AG04450 (cell line): ENCODE measurements at regions not wholly inside any gene's neighbourhood (a gene's known extent, or its start where the extent isn't known, plus 50 kb on each side); places are given as distances from the start of the nearest gene placed in this dataset.
"Not testable (repeated sequence)": the region's sequence is repeated elsewhere in the genome, so short reads cannot be mapped to it uniquely, and the experiment has no call there.

Source experiments
- CTCF ChIA-PET: fragments of 300-600, 350-600 bp; formaldehyde crosslinking; extraction: SDS; loops from one replicate; lab custom pipeline; 2022; ENCODE audit warnings: antibody characterized with exemption, inconsistent platforms; lab: Charles Lee
- POLR2A ChIA-PET: fragments of 350-600 bp; formaldehyde crosslinking; extraction: SDS; loops from one replicate; lab custom pipeline; 2021; ENCODE audit warnings: antibody characterized with exemption, inconsistent platforms; lab: Yijun Ruan, JAX
- DNase-seq: peaks from one replicate; pipeline ENCODE4 v3.0.0-alpha.2; 2011; ENCODE audit warnings: low read depth, low spot score
- H3K27ac ChIP-seq: one replicate; pipeline ENCODE4 v1.5.1; 2012; ENCODE audit warnings: low read depth, low read length, control low read depth
- H3K27me3 ChIP-seq: one replicate; pipeline ENCODE4 v1.6.0; 2012; ENCODE audit warnings: low read length; ENCODE audit not compliant: control insufficient read depth, insufficient read depth
- H3K4me3 ChIP-seq: 2 replicates; pipeline ENCODE4 v1.5.1; 2011; ENCODE audit warnings: mild to moderate bottlenecking, low read depth, low read length, control low read depth
- H3K9me3 ChIP-seq: 2 replicates; pipeline ENCODE4 v1.5.1; 2012; ENCODE audit warnings: low read length; ENCODE audit not compliant: control insufficient read depth, insufficient read depth
- TF ChIP-seq, protein P1 (sequence below): IDR thresholded peaks from 2 replicates; pipeline ENCODE4 v1.5.1; 2011; ENCODE audit warnings: low read depth, low read length, control low read depth, inconsistent platforms

GRCh38 chr7:89826557-89826956, 327.7 kb upstream of the STEAP1 start:
- Histone ChIP-seq H3K9me3 (peaks cover 7% of the 10 kb centered on the region; the same call in 1 of the 2 replicates), H3K27me3 (no peaks in the 10 kb centered on the region), H3K4me3 (no peak overlapping the region), H3K27ac (no peak overlapping the region)
- no peak for DNase-seq
- TF ChIP-seq, protein P1, sequence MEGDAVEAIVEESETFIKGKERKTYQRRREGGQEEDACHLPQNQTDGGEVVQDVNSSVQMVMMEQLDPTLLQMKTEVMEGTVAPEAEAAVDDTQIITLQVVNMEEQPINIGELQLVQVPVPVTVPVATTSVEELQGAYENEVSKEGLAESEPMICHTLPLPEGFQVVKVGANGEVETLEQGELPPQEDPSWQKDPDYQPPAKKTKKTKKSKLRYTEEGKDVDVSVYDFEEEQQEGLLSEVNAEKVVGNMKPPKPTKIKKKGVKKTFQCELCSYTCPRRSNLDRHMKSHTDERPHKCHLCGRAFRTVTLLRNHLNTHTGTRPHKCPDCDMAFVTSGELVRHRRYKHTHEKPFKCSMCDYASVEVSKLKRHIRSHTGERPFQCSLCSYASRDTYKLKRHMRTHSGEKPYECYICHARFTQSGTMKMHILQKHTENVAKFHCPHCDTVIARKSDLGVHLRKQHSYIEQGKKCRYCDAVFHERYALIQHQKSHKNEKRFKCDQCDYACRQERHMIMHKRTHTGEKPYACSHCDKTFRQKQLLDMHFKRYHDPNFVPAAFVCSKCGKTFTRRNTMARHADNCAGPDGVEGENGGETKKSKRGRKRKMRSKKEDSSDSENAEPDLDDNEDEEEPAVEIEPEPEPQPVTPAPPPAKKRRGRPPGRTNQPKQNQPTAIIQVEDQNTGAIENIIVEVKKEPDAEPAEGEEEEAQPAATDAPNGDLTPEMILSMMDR, result no peak
- ChIA-PET CTCF (no interaction called here), POLR2A (no interaction called here)

GRCh38 chr7:89837515-89837914, 316.8 kb upstream of the STEAP1 start:
- POLR2A ChIA-PET, result no interaction called here
- Histone ChIP-seq H3K9me3 (peaks cover 5% of the 10 kb centered on the region; the same call in 1 of the 2 replicates), H3K27me3 (no peaks in the 10 kb centered on the region), H3K27ac (no peak overlapping the region), H3K4me3 (no peak overlapping the region)
- DNase-seq, result no peak
- TF ChIP-seq, protein P1, result no peak
- CTCF ChIA-PET, result no interaction called here

DNA sequence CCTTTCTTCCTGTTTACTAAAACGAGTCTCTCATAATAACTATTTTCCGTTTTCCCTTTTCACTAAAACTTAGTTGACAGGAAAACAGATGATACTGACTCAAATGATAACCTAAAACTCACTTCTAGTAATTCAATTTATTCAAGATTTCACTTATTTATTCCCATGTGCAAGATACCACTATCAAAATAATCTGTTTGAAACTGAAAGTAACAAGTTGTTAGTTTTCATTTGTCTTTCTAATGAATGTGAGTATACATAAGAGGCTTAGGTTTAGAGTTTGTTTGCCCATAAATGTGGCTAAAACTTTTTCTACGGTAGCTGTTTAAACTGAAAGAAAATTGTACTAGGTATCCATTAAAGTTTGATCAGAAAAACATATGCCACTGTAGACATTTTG, 314.9 kb upstream of the STEAP1 start:
- POLR2A ChIA-PET, result no interaction called here
- no peak for DNase-seq
- CTCF ChIA-PET, result no interaction called here
- Histone ChIP-seq H3K4me3 (no peak overlapping the region), H3K27ac (no peak overlapping the region), H3K27me3 (no peaks in the 10 kb centered on the region), H3K9me3 (peaks cover 6% of the 10 kb centered on the region; the same call in 1 of the 2 replicates)
- TF ChIP-seq, protein P1, result no peak

DNA sequence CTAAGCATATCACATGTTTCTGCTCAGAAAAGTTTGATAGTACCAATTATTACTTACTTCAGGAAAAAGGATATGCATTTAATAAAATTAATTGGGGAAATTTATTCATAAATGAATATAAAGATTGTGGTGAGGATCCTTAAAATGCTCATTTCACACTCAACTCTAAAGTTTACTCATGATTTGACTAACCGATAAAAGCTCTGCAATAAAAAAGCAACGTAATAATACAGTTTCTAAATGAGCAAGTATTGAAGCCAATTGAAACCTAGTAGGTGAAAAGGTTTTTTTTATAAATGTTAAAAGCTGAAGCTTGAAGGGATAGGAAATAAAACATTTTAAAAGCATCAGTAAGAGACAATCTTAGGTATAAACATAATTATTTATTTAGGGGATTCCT, 308.3 kb upstream of the STEAP1 start:
- POLR2A ChIA-PET, result no interaction called here
- CTCF ChIA-PET, result no interaction called here
- Histone ChIP-seq H3K27ac (no peak overlapping the region), H3K4me3 (no peak overlapping the region), H3K9me3 (peaks cover 5% of the 10 kb centered on the region; the same call in 1 of the 2 replicates), H3K27me3 (no peaks in the 10 kb centered on the region)
- TF ChIP-seq, protein P1, result no peak
- DNase-seq, result no peak

GRCh38 chr7:89849052-89849451, 305.2 kb upstream of the STEAP1 start:
- H3K27ac ChIP-seq, result no peak overlapping the region
- no peaks in the 10 kb centered on the region for H3K27me3 ChIP-seq
- CTCF ChIA-PET, result no interaction called here
- DNase-seq, result no peak
- TF ChIP-seq, protein P1, result no peak
- 0 out of 2 replicates have a peak, but pooled peaks cover 2% of the 10 kb centered on the region for H3K9me3 ChIP-seq
- POLR2A ChIA-PET, result no interaction called here
- H3K4me3 ChIP-seq, result no peak overlapping the region

- DNase-seq, H3K27ac ChIP-seq, H3K27me3 ChIP-seq, H3K9me3 ChIP-seq, H3K4me3 ChIP-seq, POLR2A ChIA-PET, CTCF ChIA-PET: not testable (repeated sequence)
Measured at GRCh38 chr7:89857053-89857452, 297.2 kb upstream of the STEAP1 start.
